ENCODE measurements at regions not wholly inside any gene's neighbourhood (a gene's known extent, or its start where the extent isn't known, plus 50 kb on each side); places are given as distances from the start of the nearest gene placed in this dataset.

DNA sequence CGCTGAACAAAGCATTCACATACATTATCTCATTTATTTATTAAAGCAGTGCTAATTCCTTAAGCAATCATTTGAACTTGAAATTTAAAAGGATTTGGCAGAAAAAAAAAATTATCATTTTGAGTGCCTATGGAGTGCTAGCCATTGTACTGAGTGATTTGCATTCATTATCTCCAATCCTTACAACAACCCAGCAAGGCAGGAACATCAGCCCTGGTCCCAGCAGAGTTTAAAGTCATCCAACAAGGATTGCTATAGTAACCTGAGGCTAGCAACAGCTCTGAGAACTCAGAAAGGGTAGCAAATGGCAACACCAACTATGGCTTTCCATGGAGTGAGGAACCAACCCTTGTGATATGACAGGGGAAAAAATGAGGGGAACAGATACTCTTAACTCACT, 237.6 kb upstream of the SETMAR start:
- TF ChIP-seq, protein P1, sequence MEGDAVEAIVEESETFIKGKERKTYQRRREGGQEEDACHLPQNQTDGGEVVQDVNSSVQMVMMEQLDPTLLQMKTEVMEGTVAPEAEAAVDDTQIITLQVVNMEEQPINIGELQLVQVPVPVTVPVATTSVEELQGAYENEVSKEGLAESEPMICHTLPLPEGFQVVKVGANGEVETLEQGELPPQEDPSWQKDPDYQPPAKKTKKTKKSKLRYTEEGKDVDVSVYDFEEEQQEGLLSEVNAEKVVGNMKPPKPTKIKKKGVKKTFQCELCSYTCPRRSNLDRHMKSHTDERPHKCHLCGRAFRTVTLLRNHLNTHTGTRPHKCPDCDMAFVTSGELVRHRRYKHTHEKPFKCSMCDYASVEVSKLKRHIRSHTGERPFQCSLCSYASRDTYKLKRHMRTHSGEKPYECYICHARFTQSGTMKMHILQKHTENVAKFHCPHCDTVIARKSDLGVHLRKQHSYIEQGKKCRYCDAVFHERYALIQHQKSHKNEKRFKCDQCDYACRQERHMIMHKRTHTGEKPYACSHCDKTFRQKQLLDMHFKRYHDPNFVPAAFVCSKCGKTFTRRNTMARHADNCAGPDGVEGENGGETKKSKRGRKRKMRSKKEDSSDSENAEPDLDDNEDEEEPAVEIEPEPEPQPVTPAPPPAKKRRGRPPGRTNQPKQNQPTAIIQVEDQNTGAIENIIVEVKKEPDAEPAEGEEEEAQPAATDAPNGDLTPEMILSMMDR (IDR thresholded peaks at IDR 0.05) = no peak
- TF ChIP-seq EZH2 (IDR thresholded peaks at IDR 0.05; ENCODE audit: borderline replicate concordance, insufficient read depth, low read depth, low read length, poor library complexity, severe bottlenecking) = no peak

All from B cell (primary cell).